GM12892 (cell line): ENCODE measurements at regions not wholly inside any gene's neighbourhood (a gene's known extent, or its start where the extent isn't known, plus 50 kb on each side); places are given as distances from the start of the nearest gene placed in this dataset.

Experiments used
- POLR2A ChIP-seq: IDR thresholded peaks from 2 replicates; pipeline ENCODE4 v1.6.1; 2011; ENCODE audit warnings: low read depth, low read length, control low read depth
- POLR2AphosphoS5 ChIP-seq: IDR thresholded peaks from 2 replicates; pipeline ENCODE4 v1.6.1; 2011; ENCODE audit warnings: low read depth, low read length, control low read depth

DNA sequence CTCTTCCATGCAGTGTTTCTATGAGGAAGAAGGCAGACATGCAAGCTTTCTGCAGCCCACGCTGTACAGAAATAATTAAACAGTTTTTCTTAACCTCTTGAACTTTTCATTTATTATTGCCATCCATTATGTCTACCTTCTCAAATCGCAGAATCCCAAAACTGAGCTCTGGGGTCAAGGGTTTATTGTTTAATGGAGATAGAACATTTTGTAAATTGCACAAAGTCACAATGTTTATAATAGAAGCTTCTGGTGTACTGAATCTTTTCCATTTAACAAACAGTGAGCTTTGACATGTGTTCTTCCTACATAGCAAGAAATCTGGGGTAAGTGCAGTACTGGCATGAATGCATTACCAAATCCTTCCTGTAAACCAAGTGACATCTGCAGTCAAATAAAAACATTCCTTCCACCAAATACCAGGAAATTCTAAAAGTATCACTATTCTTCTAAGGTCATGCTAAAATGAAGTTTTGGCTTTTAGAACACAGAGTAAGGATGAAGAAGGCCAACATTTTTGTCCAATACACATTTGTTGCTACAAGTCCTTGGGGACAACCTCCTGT, 385.3 kb upstream of the DDHD1 start:
- no peak for TF ChIP-seq POLR2AphosphoS5
- TF ChIP-seq POLR2A = no peak
